Globus pallidus (tissue), 1 donor: ENCODE measurements at regions not wholly inside any gene's neighbourhood (a gene's known extent, or its start where the extent isn't known, plus 50 kb on each side); places are given as distances from the start of the nearest gene placed in this dataset.

Experiments
- DNase-seq: peaks from one replicate; pipeline ENCODE4 v3.0.0-alpha.2; 2015; ENCODE audit warnings: low spot score

DNA sequence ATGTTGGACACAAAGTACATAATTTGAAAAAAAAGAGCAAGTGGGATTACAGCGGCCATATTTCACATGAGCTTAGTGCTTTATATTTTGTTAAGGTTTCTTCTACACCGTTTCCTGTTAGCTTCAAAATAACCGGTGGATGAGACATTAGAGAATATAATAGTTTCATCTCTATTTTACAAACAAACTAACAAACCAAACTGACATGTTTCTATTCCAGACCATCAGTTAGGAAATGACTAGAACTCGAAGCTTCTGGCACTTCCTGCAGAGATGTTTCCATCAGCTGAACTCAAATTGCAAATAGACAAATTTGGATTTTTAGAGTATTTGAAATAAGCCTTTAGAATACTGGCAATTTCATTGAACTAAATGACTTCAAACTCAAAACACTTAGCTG is 86.5 kb downstream of the MTRR start:
- DNase-seq = no peak

DNA sequence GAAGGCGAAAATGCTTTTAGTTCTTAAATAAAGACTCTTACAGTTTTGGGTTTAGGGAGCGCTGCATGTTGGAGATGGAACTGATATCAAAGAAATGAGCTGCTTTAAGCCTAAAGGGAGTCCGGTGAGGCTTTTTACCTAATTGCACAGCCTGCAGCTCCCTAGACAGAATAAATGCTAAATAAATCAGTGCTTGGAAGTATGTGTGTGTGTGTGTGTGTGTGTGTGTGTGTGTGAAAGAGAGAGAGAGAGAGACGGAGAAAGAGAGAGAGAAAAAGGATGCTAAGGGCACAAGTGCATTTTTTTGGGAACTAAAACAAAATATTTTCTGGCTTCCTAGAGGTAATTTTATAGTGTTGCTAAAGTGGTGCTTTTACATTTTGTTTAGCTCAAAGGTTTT is 88.4 kb downstream of the MTRR start:
- DNase-seq = no peak

DNA sequence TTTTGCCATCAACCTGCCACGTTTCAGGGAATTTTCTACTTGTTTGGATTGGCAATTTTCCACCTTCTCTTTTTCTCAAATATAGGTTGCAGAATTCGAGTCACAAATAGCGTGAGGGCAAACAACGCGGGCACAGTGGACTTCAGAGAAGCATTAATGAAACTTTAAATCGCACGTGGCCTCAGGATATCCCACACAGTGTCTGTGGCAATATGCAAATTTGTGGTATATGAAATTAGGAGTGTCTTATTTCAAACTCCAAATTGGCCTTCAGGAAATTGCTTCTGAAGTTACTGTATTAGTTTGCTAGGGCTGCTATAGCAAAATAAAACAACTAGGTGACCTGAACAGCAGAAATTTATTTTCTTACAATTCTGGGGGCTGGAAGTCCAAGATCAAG is 91.2 kb downstream of the MTRR start:
- DNase-seq = no peak

DNA sequence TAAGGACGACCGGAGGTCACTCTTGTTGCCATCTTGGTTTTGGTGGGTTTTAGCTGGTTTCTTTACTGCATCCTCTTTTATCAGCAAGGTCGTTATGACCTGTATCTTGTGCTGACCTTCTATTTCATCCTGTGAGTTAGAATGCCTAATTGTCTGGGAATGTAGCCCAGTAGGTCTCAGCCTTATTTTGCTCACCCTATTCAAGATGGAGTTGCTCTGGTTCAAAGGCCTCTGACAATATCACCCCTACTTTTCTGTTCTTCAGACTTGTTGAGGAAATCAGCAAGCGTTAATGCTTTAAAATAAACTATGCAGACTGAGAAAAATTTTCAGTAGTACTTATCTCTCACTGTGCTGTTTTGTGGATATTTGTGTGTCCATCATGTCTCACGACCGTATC is 92.6 kb downstream of the MTRR start:
- DNase-seq = no peak

DNA sequence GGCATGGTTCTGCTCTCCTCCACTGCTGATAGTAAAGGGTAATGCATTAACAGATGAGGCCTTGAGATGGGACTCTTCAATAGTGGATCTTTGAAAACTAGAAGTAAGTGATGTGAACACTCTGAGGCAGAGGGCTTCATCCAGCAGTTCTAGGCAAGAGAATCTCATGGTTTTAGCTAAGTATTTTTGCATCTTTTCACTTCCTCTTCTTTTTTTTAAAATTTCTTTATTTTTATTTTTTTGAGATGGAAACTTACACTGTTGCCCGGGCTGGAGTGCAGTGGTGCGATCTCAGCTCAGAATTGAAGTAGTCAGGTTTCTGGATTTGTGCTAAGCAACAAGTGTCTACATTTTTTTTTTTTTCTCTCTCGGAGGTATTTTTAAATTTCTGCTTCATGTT is 101.9 kb downstream of the MTRR start:
- DNase-seq = no peak

DNA sequence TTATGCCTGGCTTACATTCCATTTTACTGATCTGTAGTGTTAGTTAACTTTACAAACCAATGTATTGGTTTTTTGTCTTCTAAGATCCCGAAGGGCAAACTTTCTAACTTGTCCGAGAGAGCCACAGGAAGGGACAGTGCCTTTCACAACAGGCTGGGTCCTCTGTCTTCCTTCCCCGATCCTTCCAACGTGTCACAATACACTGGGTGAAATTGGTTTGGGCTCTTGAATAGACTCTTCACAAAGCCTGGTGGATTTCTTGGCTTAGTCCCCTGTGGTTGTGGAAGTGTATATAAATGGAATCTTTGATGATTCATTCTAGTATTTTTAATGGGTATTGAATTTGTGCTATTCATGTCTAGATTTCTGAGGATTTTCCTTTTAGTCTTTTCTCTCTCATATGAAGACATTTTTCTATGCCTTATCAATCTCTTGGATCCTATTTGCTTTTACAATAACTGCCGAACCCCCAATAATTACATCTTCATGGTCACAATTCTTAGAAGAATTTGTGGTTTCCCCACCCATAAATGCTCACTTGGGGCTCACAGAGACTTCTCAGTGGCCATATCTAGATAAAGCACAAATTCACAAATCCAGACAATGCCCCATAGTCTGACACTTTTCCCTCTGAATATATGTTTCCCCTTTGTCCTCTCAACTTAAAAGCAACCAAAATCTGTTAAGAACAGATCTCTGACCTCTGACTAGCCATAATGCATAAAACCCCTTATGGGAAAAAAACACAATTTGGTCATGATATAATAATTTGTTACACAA is 107.7 kb downstream of the MTRR start:
- no peak for DNase-seq

DNA sequence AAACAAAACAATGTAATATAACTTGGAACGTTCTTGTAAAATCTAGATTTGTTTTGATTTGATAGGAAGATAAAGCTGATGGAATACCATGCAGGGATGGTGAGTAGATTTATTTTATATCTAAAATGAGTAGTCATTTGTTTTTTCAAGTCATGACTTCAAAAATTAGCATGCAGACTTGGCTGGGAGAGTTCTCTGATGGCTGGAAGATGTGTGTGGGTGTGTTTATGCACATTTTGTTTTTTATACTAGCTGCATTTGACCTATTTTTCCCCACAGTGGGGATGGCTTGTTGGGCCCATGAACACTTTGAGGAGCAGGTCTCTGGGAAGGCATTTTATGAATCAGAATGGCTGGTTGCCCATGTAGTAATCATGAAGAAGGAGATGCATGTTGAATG is 109.2 kb downstream of the MTRR start:
- DNase-seq = no peak

DNA sequence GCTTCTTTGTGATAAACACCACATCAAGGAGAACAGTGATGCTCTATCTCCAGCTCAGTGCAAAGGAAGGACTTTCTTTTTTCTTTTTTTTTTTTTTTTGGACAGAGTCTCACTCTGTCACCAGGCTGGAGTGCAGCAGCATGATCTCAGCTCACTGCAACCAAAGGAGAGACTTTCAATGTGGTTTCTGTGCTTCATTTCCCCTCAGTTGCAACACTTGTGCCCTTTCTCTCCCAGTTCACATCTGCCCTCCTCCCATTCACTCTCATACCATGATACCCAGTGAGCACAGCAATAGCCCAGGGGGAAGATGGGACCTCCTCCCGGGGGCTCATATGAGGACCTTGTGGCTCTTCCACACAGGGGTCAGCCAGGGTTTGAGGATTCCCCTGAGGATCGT is 110.0 kb downstream of the MTRR start:
- DNase-seq = no peak

DNA sequence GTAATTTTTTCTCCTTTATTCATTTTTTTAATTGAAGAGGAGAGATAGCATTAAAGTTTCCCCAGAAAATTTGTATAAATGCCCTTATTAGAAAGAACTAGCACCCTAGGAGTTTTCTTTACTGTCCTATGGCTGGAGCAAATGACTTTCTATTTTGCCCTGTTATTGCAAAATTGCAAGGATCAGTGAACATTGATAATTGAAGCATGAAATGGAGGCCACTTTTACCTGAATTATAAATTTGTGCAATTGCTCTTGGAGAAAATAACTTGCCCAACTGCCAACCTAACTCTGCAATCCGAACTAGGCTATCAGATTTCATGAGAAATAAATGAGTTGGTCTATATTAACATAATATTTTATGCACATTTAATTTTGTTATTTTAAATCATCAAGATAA is 111.9 kb downstream of the MTRR start:
- DNase-seq = no peak

DNA sequence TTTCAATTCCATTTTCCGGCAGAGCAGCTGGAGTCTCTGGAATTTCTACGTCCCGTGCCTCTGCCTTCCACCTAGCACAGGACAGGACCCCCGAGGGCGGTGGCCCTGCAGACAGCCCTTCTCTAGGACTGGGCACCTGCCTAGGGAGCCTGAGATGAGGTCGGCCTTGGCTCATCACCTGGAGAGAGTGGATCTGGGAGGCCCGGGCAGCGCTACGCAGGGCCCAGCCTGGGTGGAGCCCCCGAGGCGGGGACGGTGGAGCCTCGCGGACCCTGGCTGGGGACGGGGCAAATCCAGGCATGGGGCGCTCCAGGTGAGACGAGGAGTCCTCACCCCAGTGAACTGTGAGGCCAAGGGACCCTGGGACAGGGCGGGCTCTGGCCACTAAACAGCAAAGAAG is 114.5 kb downstream of the MTRR start:
- no peak for DNase-seq

DNA sequence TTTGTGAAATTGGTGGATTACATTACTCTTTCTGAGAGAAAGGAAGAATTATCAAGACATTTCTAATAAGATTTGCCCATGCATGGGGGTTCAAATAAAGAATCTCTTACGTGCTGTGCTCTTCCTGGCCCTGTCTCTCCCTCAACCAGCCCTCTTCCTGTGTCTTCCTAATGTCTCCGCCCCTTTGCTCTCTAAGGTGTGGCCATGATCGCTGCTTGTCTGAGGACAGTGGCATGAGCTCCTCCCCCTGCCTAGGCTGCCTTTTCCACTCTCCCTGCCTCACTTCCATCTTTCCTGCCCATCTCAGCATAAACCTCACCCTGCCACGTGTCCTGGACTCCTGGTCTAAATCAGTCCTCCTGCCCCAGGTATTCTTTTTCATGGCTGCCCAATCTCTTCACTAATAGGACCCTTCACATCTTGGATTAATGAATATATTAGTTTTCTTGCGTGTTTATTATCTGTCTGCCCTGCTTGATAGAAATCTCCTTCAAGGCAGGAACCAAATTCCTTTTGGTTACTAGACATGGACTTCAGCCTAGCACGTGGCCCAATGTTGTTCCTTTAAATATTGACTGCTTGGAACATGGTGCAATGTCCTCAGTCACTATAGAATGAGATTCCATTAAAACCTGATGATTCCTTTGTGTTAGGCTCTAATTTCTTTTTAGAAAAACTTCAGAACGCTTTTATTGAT is 122.3 kb downstream of the MTRR start:
- DNase-seq = no peak

DNA sequence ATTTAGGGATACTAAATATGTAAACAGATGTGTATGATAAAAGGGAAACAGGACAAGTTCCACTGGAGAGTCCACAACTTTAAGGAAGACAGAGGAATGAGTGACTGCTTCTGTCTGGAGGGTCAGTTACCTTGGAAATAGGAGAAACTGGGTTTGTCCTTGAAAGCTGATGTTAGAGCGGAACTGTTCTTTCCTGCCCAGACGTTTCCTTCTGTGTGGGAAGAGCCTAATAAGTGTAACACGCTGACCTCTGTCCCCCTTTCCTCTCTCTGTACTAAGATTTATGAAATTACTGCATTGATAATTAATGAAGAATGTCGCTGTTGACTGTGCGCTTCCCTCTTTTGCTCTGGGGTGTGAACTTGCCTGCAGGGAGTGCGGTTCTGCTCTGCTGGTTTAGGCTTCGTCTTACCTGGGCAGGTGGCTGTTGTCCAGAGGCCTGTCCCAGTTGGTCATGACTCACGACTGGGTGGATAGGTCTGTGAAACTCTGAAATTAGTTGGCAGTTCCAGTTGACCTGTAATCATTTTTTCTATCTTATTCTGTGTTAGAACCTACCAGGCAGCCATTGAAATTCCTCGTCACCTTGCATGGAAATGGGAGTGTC is 126.8 kb downstream of the MTRR start:
- DNase-seq = no peak

DNA sequence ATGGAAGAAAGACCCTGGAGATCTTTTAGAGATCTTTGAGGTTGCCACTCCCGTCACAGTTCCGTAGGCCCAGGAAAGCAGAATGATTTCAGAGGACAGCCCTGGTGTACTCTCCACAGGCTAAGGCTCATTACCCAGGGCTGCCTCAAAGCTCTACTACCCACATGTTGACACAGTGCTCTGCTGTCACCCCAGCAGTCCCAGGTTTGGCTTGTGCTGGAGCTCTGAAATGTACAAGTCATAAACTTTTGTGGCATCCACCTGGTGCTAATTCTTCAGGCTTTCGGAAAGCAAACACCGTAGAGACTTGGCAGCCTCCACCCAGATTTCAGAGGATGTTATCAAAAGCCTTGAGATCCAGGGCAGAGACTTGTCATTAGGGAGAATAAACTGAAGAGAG is 136.5 kb downstream of the MTRR start:
- DNase-seq = no peak

DNA sequence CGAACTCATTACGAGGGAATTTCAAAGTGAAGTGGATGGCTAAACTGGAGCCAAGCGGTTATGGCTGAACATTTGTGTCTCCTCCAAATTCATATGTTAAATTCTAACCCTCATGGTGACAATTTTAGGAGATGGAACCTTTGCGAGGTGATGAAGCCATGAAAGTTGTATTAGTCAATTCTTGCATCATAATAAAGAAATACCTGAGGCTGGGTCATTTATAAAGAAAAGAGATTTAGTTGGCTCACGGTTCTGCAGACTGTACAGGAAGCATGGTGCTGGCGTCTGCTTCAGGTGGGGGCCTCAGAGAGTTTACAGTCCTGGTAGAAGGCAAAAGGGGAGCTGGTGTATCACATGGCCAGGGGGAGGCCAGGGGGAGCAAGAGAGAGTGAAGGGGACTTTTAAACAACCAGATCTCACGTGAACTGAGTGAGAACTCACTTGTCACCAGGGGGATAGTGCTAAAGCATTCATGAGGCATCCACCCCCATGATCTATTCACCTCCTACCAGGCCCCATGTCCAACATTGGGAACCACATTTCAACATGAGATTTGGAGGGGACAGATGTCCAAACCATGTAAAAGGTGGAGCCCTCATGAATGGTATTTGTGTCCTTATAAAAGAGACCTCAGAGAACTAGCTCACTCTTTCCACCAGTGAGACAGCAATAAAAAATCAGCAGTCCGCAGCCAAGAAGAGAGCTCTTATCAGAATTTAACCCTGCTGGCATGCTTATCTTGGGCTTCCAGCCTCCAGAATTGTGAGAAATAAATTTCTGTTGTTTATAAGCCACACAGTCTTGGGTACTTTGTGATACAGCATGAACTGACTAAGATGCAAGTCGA is 143.4 kb downstream of the MTRR start:
- no peak for DNase-seq

DNA sequence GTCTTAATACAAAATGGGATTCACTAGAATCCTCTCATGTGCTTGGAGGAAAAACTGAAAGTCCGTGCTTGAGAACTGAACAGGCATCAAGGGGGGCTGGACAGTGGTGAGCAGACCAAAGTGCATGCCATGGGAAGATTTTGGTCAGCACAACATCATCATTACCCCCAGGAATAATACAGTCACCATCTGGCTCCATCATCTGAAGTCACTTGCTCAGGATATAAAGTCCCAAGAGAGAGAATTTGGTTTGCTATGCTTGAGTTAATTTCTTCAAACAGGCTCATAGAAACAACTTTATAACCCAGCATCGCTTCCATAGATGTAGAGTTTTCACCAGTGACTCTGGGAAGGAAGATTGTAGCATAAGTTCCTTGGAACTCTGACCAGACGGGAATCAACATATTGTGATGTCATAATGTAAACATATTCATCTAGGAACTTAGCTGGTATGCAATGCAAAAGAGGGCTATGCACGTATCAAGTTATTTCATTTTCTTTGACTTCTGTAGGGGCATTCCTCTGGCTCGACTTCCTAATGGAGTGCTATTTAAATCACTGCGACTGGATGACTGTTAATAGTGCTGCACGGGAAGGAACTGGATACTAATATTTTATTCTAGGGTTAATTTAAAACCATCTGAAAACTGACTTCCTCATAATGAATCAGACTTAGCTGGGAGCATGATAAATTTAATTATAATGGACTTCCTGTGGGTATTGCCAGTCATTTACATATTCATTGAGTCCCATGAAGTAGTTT is 145.2 kb downstream of the MTRR start:
- no peak for DNase-seq

DNA sequence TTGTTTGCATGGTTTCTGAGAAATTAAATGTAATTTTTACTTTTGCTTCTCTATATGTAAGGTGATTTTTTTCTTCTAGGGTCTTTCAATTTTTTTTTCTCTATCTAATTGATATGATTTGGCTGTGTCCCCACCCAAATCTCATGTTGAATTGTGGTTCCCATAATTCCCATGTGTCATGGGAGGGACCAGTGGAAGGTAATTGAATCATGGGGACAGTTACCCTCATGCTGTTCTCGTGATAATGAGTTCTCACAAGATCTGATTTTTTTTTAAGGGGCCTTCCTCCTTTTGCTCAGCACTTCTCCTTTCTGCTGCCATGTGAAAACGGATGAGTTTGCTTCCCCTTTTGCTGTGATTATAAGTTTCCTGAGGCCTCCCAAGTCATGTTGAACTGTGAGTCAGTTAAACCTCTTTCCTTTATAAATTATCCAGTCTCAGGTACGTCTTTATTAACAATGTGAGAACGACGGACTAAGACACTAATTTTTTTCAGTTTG is 150.8 kb downstream of the MTRR start:
- DNase-seq = no peak

DNA sequence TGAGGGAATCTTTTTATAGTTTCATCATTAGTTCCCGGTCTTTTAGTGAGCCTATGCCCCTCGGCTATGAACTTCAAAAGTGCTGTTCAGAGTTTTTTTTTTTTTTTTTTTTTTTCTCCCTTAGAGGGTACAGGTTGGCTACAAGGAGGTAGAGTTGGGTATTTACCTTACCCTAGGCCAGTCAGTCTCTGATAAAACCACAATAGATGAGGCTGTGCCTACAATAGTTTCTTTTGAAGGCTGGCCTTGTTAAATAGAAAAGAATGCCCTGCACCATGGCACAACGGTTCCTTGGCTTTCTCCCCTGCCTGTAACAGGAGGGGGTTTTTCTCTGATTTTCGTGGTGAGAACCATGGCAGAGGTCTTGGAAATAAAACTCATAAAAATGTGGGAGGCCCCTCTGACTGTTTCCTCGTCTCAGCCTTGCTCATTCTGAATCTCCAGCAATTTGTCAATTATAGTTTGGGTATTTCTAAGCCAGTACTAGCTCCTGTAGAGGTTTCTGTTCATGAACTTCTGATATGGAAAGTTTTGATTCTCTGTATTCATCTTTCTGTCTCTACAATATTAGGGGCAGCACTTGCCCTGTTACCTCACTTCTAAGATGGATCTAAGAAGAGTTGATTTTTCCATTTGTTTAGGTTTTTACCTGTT is 152.0 kb downstream of the MTRR start:
- no peak for DNase-seq

DNA sequence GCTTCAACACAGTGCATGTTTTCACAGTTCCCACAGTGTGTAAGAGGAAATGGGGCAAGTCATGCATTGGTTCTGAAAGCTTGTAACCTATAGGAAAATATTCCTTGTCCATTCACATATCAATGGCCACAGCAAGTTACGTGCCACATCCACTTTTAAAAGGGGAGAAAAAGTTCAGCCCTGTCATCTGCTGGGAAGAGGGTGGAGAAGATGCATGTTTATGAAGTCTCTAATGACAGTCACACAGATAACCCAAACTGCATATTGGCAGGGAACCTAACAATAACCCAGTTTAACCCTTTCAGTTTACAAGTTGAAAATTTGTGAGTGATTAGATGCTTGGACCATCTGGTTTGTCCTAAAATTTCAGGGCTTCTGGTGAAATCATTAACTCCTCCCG is 159.3 kb downstream of the MTRR start:
- no peak for DNase-seq

DNA sequence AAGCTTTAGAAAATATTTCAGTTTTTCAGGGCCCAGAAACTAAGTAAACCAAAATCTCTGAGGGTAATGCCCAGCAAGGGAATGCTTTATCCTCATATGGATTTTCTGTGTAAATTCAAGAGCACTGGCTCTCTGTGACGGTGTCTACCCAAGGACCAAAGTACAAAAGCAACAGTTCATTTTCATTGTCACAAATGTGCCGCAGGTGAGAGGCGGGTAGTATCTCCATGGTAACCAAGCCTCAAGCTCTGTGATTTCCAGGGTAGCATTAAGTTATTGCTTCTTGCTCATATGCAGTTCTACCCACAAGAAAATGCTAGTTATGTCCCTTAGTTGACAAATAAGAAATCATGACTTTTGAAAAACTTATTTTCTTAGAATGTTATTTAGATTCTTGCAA is 164.3 kb downstream of the MTRR start:
- DNase-seq = no peak

DNA sequence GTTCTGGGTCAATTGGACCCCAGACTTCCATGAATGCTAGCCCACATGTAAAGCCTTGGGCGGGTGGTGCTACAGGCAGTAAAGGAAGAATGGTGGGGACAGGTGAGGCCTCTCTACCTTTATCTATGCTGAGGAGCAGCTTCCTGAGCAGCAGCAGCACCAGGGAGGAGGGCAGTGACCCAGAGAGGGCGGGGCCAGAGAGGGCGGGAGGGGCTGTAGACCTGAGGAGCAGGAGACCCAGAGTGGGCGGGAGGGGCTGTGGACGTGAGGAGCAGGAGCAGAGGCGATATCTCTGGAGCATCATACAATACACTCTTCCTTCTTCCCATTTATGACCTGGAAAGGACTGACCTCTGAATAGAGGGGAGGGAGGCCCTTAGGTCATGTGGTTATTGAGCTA is 165.9 kb downstream of the MTRR start:
- no peak for DNase-seq

DNA sequence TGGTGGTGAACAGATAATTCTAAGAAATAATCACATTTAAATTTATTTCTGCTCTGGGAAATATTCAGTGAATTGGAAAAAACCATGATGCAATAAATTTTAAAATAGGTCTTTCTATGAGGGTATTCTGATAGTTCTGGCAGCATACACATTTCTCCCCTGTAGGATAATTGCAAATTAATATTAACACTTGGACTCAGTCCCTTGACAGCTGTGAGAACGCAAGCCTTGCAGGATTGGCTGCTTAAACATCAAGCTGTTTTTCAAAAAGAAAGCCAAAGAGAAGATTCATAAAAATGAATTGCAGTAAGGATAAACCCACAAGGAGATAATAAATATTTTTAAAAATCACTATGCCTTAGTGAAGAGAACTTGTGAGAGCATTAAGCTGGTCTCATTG is 180.0 kb downstream of the MTRR start:
- no peak for DNase-seq
